Stimulated activated CD4-positive, alpha-beta T cell treated with anti-CD3 and anti-CD28 coated beads, Interleukin-1b, Interleukin-23, amount 100 ng/mL, for 24 hours (primary cell): ENCODE measurements at regions not wholly inside any gene's neighbourhood (a gene's known extent, or its start where the extent isn't known, plus 50 kb on each side); places are given as distances from the start of the nearest gene placed in this dataset.
"Not testable (repeated sequence)": the region's sequence is repeated elsewhere in the genome, so short reads cannot be mapped to it uniquely, and the experiment has no call there.

Experiments
- DNase-seq, 4 experiments: peaks; one replicate each; pipeline ENCODE4 v3.0.0-alpha.2; 2020; ENCODE audit warnings: low read depth in 4 of 4, low spot score in 1 of 4

DNA sequence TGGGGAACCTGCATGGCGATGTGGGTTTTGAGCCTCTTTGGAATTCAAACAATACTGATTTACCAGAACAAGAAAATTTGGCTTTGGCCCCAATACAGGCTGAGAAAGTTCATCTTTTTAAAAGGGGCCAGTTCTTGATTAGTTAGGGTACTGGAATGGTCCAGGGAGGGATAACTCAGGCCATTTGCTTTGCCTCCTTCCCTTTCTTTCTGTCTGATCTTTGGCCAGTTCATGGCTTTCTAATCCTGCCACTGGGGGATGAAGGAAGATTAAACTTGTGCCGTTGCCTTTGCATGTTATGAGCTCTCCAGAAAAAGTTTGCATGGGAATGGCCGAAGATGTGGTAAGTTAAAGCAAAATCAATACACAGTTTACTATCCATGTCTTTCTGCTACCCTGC, 78.4 kb downstream of the ADAMTS15 start:
- DNase-seq = no peak

DNA sequence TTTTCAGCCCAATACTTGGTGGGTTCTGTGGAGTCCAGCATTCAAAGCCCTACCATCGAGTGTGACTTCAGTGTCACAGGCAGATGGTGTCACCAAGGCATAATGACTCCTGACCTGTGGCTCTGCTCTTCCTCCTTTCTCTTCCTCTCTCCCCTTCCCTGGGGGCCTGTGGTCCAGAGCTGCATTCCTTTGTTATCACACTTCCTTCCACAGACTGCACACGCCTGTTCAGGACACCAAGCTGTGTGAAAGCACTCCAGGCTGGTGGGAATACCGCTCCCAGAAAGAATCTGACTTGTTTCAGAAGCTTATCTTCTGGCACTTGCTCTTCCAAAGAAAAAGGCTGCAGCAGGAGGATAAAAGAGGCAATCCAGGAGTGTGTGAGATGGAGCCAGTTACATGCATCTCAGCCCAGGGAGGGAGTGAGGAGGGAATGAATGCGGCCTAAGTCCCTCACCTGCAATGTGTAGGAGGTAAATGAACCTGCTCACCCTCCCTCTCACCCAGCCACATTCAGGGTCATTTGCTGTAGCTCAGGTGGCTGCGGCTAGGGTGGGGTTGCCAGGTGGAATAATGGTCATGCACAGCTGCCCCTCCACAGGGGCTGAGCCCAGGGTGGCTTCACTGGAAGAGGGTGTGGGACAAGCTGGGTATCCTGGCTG, 79.3 kb downstream of the ADAMTS15 start:
- DNase-seq = no peak

DNA sequence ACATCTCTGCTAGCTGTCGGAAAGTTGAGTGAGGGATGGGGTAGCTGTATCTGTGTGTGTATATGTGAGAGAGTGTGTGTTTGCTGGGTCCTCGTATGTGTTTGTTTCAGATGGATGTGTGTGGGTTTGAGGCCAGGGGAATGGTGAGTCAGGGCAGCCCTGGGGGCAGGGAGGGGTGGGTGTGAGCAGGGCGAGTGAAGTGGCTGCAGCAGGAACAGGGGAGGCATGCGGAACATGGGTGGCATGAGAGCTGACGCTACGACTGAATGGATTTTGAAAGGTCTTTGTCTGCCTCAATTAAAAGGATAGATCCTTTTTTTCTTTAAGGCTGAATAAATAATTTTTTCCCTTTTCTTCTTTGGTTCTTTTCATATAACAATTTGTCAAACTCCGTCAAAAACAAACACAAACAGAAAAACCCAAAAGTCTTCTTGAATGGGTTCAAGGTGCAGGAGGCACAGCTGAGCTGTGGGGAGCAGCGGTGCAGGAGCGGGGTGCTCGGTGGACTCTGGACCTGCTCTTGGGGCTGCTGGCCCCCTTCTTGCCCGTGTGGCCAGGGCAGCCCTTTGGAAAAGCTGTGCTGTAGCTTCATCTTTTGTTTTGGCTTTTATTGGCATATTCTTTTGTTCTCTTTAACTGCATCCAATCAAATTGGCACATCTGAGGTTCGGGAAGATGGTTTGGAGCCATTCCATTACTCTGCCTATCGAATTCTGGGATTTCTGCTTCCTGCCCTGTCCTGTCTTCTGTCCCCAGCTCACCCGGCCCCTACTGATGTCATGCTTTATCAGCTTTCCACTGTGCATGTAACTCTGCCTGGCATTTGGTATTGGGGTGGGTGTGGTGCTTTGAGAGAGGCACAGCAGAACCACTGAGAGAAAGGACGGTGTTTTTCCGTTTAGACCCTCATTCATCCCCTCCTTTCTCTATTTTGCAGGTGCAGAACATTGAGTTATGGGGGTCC, 80.1 kb downstream of the ADAMTS15 start:
- no peak for DNase-seq

DNA sequence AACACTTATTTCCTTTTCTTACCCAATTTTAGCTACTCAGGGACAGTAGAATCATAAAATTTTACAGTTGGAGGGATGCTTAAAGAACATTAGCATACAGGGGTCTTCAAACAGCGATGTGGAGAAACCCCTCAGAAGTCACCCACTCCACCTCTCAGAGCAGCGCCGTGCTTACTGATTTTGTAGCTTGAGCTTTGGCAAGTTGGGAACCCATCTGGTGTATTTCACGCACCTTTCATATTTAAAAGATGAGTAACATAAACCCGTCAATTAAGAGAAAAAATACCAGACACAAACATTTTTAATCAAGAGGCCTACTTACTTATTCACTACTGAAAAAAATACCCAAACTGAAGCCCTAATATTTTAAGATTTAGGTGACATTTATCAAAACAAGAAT, 80.9 kb downstream of the ADAMTS15 start:
- DNase-seq = no peak

DNA sequence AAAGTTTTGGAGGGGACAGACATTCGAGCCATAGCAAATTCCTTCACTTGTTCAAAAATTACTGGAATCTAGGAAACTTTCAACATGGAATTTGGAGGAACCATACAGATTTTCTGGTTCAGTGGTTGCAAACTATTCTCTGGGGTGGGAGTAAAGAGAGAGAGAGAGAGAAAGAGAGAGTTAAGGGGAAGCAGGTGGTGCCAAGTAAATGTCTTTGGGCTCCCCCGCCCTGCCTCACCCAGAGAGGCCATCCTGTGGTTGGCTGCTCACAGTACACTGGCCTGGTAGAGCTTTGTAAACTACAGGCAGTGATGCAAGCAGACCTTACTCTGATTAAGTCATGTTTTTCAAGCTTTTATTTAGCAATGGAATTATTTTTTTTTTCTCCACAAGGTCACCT, 82.6 kb downstream of the ADAMTS15 start:
- DNase-seq = no peak

DNA sequence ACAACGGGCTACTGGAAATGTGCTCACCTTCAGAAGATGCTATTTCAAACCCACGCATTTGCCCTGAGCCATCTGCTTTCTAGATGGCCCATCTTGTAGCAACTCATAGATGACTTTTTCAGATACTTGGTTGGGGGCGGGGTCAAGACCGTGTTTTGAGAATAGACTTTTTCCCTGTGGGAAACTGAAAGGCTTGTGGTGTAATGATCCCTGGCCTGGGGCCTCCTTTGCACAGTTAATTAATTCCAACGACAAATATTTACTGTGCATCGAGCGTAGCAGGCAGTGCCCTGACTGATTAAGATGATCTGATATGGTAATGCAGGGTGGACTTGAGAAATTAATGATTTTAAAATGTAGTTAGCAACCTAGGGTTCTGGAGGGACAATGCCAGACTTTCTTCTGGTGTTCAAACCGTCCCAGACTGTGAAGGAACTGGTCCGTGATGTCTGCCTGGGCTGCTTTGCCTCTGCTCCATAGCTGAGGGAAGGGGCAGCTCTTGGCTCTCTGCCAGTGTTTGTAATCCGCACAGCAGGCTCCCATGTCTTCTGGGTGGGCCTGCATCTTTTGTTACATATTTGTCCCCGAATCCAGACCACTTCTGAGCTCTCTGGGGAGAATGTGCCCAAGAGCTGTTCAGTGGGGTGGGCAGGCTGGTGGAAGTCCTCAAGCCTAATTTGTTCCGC, 84.8 kb downstream of the ADAMTS15 start:
- DNase-seq = no peak

DNA sequence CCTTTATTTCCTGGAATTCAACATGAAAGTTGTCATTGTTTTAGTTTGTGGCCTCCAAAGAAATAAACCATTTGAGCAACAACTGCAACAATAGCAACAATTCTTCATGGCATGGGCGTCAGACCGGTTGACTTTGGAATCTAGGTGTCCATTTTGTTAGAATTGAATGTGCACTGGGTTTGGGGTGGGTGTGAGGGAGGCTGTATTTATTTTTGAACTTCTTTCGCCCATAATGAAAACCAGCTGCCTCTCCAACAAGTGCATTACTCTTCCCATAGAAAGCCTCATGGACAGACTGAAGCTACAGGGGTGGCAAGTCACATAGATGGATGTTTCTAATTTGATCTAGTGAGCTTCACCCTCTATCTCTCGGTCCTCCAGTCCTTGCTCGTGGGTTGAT, 85.4 kb downstream of the ADAMTS15 start:
- DNase-seq = no peak

DNA sequence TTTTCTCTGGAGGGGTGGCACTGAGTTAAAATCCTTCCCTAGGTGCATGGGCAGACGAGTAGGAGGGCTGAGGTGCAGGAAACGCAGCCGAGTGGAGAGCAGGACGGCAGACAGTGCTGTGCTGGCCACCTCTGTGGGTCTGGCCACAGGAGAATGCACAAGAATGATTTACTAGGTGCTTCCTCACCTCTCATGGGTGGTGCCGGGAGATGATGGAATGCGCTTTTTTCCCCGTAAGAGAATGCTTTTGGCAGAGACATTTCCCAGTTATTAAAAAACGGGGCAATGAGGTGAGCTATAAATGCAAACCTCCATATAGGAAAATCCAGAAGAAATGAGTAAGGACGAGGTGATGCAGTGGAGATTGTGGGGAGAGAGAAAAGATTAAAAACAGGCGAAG, 86.1 kb downstream of the ADAMTS15 start:
- no peak for DNase-seq

DNA sequence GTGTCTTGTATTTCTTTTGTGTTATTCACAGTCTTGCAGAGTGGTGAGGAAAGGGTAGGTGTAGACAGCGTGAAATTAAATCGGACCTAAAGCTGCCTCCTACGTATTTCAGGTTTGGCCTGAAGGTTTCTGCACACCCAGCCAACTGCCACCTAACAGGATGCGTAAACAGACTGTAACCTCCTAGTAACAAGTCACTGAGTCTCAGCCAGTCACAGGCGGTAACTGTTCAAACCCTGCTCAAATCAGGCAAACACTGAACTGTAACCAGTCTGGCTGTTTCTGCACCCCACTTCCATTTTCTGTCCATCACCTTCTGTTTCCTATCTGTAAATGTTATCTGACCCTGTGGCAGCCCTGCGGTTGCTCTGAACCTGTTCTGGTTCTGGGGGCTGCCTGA, 87.1 kb downstream of the ADAMTS15 start:
- no peak for DNase-seq

DNA sequence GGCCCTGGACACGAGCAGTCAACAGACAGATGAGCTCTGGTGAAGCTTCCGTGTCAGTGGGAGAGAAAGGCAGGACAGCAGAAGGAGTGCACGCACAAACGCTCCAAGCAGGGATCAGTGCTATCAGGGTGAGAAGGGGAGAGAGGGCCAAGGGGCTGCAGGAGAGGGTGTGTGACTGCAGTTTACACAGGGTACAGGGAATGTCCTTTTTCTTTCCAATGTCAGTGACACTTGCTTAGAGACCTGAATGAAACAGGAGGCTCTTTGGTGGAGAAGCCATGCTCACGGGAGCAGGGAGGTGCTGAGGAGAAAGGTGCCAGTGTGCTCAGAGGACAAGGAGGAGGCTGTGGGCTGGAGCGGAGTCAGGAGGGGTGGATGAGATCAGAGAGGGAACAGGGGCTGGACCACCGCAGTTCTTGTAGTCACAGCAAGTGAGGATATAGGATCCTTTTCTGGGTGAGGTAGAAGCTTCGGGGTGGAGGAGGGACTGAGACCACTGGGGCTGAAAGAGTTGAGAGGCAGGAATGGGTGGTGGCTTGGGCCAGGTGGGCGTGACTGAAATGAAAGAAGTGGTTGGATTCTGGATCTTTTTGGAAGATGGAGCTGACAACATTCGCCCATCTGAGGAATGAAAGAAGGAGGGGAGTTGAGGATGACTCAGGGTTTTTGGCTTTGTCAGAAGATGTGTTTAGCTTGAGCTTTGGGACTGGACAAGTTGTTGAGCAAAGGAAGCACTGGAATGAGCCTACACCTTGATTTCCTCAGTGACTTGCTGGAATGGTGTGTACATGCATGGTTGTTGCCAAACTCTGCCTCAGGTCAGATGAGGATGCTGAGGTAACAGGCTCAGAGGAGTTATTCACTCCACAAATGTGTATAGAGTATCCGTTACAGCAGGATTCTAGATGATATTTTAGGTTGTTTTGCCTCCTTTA, 87.9 kb downstream of the ADAMTS15 start:
- no peak for DNase-seq

DNA sequence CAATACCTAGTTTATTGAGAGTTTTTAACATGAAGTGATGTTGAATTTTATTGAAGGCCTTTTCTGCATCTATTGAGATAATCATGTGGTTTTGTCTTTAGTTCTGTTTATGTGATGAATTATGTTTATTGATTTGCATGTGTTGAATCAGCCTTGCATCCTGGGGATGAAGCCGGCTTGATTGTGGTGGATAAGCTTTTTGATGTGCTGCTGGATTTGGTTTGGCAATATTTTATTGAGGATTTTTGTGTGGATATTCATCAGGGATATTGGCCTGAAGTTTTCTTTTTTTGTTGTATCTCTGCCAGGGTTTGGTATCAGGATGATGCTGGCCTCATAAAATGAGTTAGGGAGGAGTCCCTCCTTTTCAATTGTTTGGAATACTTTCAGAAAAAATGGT, 91.2 kb downstream of the ADAMTS15 start:
- not testable (repeated sequence) for DNase-seq

DNA sequence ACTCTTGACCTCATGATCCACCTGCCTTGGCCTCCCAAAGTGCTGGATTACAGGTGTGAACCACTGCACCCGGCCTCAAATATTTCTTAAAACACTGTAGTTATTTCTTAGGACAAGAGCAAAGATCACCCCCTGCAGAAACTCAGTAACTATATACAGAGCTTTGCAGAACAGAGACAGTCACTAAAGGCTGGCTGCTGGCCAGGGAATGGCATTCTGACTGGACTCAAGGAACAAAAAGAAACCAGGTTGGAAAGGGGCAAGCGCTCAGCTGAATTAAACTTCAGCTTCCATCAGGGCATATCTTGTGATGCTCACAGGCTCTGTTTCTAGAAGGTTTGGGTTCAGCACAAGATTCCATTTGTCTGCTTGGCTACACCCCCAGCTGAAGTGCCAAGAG, 95.8 kb downstream of the ADAMTS15 start:
- no peak for DNase-seq

DNA sequence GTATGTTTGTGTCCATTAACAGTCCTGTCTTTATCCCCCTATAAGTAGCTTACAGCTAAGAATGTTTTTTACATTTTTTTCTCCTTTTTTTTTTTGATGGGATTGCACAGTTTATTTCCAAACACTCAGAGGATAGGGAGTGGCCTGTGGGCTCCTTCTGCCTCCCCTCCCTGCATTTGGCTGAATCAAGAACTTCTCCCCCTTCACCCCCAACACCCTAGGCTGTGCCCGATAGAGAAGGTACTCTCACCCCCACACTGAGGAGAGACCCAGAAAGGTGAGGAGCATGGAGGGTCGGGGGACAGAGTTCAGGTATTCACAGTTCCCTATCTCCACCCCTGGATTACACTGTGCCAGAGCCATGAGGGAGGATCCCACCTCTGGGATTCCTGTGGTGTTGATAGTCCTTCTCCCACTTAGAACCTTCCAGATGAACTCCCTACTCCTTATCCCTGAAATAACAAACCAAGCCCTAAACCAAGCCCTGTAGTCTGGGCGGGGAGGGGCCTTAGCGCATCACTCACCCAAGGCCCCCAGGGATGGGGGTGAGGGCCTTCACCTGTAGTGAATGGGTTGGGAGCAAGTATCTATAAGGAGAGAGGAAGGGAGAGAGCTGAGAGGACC, 97.1 kb downstream of the ADAMTS15 start:
- no peak for DNase-seq

DNA sequence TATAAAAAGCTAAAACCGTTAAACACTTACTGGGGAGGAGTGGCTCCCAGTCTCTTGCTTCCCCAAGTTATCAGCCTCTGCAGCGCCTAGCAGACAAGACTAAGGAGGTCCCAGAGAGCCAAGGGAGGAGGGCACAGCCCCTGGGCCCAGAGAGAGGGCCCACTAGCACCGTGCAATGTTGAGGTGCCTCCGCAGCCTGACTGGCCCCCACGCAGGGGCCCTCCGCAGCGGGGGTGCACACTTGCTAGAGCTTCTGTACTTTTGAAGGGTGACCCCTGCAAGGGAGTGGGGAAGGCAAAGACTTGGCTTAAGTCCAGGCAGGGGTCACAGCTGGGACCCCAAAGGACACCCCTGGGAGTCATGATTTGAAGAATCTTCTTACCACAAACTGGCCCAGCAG, 98.0 kb downstream of the ADAMTS15 start:
- no peak for DNase-seq

DNA sequence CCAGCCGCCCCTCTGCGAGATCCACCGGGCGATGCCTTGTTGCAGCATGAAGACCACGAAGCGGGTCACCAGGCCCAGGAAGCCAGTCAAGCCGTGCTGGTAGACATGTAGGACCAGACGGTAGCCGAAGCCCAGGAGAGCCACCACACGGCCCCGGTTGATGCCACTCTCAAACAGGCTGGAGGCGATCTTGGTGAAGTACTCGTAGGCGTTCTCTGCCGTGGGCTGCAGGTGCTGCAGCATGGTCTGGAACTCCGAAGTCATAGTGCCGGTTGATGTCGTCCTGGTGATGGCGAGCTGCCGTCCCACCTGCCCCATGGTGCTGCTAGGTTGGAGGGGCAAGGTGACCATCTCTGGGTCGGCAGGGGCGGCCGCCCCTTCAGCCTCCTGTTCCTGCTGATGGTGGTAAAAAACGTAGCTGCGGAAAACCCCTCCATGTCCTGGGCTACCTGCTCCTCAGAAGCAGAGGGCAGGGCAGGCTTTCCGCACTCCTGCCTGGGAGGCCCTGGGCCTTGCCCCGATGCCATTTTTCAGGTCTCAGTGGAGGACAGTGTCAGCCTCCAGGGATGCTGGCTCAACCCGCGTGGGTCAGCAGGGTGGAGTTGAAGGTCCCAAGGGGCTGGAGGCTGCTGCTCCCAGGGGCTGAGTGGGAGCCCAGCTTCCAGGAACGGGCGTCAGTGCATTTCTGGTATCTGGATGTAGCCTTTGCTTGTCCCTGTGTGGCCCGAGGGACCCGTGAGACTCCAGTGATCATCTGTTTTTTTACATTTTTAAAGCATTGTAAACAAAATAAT, 98.7 kb downstream of the ADAMTS15 start:
- DNase-seq = no peak

DNA sequence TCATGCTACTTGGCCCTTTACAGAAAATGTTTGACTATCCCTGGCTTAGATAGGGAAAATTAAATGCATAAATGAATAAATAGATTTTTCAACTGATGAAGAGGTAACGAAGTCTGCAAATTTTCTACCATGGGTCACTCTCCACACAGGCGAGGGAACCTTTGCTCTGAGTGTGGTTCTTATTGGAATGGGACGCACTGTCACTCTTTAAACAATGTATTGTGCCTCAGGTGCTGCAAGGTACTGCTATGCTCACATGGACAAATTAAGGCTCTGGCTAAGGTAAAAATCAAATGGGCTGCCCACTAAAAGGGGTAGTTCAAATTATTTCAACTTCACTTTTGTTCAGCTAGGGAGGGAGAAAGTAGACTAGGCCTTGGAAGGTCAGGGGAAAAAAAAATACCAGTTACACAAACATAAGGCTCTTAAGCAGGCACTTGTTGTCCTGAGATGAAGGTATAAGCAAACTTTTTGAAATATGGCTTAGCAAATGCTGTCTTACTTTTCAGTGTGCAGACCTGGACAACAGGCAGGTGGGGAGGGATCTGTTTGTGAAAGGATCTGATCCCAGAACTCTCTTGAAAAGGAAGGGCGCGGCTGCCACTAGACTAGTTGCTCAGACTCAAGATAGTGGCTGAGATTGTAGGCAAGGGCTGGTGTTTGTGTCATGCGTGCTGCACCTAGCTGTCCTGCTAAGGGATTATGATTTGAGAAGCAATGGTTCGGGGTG, 99.5 kb downstream of the ADAMTS15 start:
- DNase-seq = no peak

DNA sequence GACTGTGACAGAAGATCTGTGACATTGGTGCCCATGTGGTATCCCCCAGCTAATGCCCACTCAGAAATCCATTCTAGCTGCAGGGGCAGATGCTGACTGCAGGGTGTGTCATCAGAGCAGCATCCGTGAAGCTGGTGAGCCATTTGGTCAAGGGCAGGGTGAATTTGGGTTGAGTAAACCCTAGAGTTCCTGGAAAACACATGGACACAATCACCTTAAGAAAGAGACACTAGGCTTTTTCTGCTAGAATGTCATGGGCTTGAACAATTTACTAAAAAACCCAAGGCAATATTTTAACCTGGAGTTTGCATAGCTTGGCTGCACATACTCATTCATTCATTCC, 100.0 kb downstream of the ADAMTS15 start:
- DNase-seq = no peak

DNA sequence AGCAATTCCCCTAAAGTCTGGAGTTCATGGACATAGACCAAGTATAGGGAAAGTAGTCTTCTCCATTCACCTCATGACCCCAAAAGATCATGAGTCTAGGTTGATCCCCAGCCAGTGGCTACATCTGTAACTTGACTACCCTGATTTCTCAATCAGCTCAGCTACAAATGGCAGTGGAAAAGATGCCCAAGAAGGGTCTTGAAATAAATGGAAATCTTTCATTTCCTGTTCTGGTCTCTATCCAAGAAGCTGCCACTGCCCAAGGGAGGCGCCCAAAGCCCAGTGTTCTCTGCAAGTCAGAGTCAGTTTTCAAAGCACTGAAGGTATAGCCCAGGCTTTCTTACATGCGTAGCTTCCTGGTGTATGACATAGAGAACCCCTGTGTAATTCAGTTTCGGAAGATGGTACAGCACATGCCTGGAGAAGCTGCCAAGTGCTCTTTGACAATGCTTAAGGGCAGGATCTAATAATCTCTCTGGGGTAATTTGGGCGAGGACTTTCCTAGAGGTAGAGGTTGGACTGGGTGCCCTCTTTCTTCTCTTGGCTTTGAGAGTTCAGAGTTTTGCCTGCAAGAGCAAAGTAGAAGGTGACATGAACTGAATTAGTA, 101.1 kb downstream of the ADAMTS15 start:
- DNase-seq = no peak

DNA sequence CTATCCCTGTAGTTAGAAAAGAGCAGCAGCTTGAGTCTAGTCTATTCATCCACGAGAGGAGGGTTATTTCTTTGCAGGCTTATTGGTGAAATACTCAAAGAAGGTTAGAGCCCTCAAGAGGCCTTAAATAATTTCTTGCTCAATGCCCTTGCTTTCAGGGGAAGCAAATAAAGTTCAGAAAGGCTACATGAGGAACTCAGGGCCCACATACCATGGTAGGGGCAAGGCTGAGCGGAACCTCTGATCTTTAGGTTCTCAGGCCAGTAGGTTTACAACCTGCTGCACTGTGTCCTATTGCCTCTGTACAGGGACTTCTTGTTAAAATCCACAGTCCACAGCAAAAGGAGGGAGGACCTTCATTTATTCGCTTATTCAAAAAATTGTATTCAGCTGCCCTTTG, 101.7 kb downstream of the ADAMTS15 start:
- DNase-seq = no peak
